Endothelial cell of umbilical vein (primary cell): ENCODE measurements at regions not wholly inside any gene's neighbourhood (a gene's known extent, or its start where the extent isn't known, plus 50 kb on each side); places are given as distances from the start of the nearest gene placed in this dataset.

ENCODE experiments used
- BruUV-seq: library from RNA; stranded (reverse); fragments of 400-500 nt; replicated peaks from 2 replicates; lab custom pipeline; 2021; lab: Mats Ljungman, UMichigan
- CTCF ChIA-PET: fragments of 300-600, 350-600 bp; sonication (Branson Sonifier 250); formaldehyde crosslinking; loops from one replicate; lab custom pipeline; 2021; ENCODE audit warnings: antibody characterized with exemption, inconsistent platforms; lab: Charles Lee
- POLR2A ChIA-PET: fragments of 300-600, 350-600 bp; sonication (Branson Sonifier 250); formaldehyde crosslinking; loops from one replicate; lab custom pipeline; 2021; ENCODE audit warnings: antibody characterized with exemption, inconsistent platforms; lab: Charles Lee
- DNase-seq: peaks from one replicate; pipeline ENCODE4 v3.0.0-alpha.2; 2011; ENCODE audit warnings: low read depth, low spot score
- FAIRE-seq: peaks from 2 replicates; lab custom pipeline; 2011; peaks lifted over from hg19 to GRCh38; lab: Jason Lieb, UNC
- H2AFZ ChIP-seq: 2 replicates; pipeline ENCODE4 v1.6.0; 2012; ENCODE audit warnings: low read depth, low read length, control low read depth, inconsistent platforms
- H3K27ac ChIP-seq: 2 replicates; pipeline ENCODE4 v1.5.1; 2011; ENCODE audit warnings: low read depth, mild to moderate bottlenecking, control low read depth, low read length, moderate library complexity; ENCODE audit not compliant: insufficient read depth
- H3K27me3 ChIP-seq, 2 experiments: 2 replicates each; pipeline versions ENCODE4 v1.6.0 to v1.6.1; 2011; ENCODE audit warnings: low read length in 2 of 2, mixed read lengths in 1 of 2; ENCODE audit not compliant: control insufficient read depth in 2 of 2, insufficient read depth in 2 of 2
- H3K36me3 ChIP-seq, 2 experiments: 2 replicates in 1 of 2; 3 replicates in 1 of 2; pipeline ENCODE4 v1.5.1; 2011; ENCODE audit warnings: low read length in 2 of 2, mild to moderate bottlenecking in 1 of 2, moderate library complexity in 1 of 2; ENCODE audit not compliant: control insufficient read depth in 2 of 2, insufficient read depth in 2 of 2; ENCODE audit errors: extremely low read depth in 1 of 2
- H3K4me1 ChIP-seq: 3 replicates; pipeline ENCODE4 v1.5.1; 2011; ENCODE audit warnings: mild to moderate bottlenecking, low read length; ENCODE audit not compliant: control insufficient read depth, insufficient read depth; ENCODE audit errors: extremely low read depth
- H3K4me2 ChIP-seq: 2 replicates; pipeline ENCODE4 v1.6.1; 2011; ENCODE audit warnings: low read length, control low read depth, mixed read lengths; ENCODE audit not compliant: insufficient read depth
- H3K4me3 ChIP-seq, 3 experiments: fragments of 200-600 bp in 1 of 3; sonication (generic), shearing (Covaris generic) in 1 of 3; replicated peaks in 1 of 3; 2 replicates each; pipeline ENCODE4 v1.5.1; 2011 to 2016; ENCODE audit warnings: control low read depth in 3 of 3, low read length in 3 of 3, mild to moderate bottlenecking in 2 of 3, inconsistent platforms in 1 of 3, low read depth in 1 of 3, moderate library complexity in 1 of 3; ENCODE audit not compliant: insufficient read depth in 1 of 3
- H3K79me2 ChIP-seq: 2 replicates; pipeline ENCODE4 v1.6.0; 2012; ENCODE audit warnings: low read length, inconsistent platforms; ENCODE audit not compliant: control insufficient read depth, insufficient read depth
- H3K9ac ChIP-seq: replicated peaks from 2 replicates; pipeline ENCODE3; 2011; ENCODE audit warnings: low read length, control low read depth; ENCODE audit not compliant: insufficient read depth; ENCODE audit errors: extremely low read depth
- H3K9me1 ChIP-seq: replicated peaks from 3 replicates; pipeline ENCODE4 v1.6.0; 2011; ENCODE audit warnings: mild to moderate bottlenecking, low read length; ENCODE audit not compliant: control insufficient read depth, insufficient read depth; ENCODE audit errors: extremely low read depth
- H3K9me3 ChIP-seq: replicated peaks from 2 replicates; pipeline ENCODE4 v1.5.1; 2012; ENCODE audit warnings: low read length, inconsistent platforms; ENCODE audit not compliant: control insufficient read depth, insufficient read depth
- H4K20me1 ChIP-seq: replicated peaks from 2 replicates; pipeline ENCODE3; 2011; ENCODE audit warnings: mild to moderate bottlenecking, low read length; ENCODE audit not compliant: control insufficient read depth, insufficient read depth; ENCODE audit errors: extremely low read depth
- EZH2 ChIP-seq: IDR thresholded peaks from 2 replicates; pipeline ENCODE4 v1.6.1; 2012; ENCODE audit warnings: borderline replicate concordance, low read depth, mild to moderate bottlenecking, moderate library complexity, low read length, inconsistent platforms; ENCODE audit not compliant: severe bottlenecking
- FOS ChIP-seq: IDR thresholded peaks from 2 replicates; pipeline ENCODE4 v1.6.1; 2011; ENCODE audit warnings: mild to moderate bottlenecking, low read length, moderate library complexity, borderline replicate concordance; ENCODE audit not compliant: insufficient read depth
- GATA2 ChIP-seq: IDR thresholded peaks from 2 replicates; pipeline ENCODE4 v1.7.0; 2011; ENCODE audit warnings: low read depth, mild to moderate bottlenecking, moderate library complexity, mixed read lengths, low read length; ENCODE audit not compliant: insufficient read length, insufficient read depth
- MYC ChIP-seq: IDR thresholded peaks from one replicate; pipeline ENCODE4 v1.6.1; 2011; ENCODE audit warnings: mild to moderate bottlenecking, low read depth, low read length
- POLR2A ChIP-seq: IDR thresholded peaks from 2 replicates; pipeline ENCODE4 v1.6.1; 2012; ENCODE audit warnings: low read depth, mild to moderate bottlenecking, control low read depth, low read length
- POLR2AphosphoS5 ChIP-seq: IDR thresholded peaks from 2 replicates; pipeline ENCODE4 v1.6.1; 2012; ENCODE audit warnings: low read depth, mild to moderate bottlenecking, control low read depth, low read length, moderate library complexity; ENCODE audit not compliant: insufficient read depth
- dilution Hi-C: fragments of 300-500 bp; cut with MboI; formaldehyde crosslinking; loops from one replicate; pipeline ENCODE4 v1.15.0; 2019; ENCODE audit warnings: low sequenced_read_pairs; ENCODE audit not compliant: extremely low pct_ligation_motif_present
- intact Hi-C: fragments of 100-400 bp; cut with micrococcal nuclease; formaldehyde crosslinking; loops from one replicate; pipeline ENCODE4 v1.10.0; 2022
- TF ChIP-seq, protein P1 (sequence below), 2 donors: IDR thresholded peaks; 1 replicate in 1 of 2; 2 replicates in 1 of 2; pipeline ENCODE4 v1.5.1; 2011; ENCODE audit warnings: low read length in 2 of 2, mild to moderate bottlenecking in 2 of 2, moderate library complexity in 2 of 2, control low read depth in 1 of 2, inconsistent platforms in 1 of 2, low read depth in 1 of 2; ENCODE audit not compliant: insufficient read depth in 1 of 2; ENCODE audit errors: extremely low read depth in 1 of 2

- Histone ChIP-seq H3K4me1 (no peaks in the 10 kb centered on the region), H3K9me3 (no peaks in the 10 kb centered on the region), H4K20me1 (no peaks in the 10 kb centered on the region), H2AFZ (no peak overlapping the region), H3K9ac (no peak overlapping the region), H3K27ac (no peak overlapping the region), H3K9me1 (no peaks in the 10 kb centered on the region), H3K27me3 (no peaks in the 10 kb centered on the region), H3K4me2 (no peak overlapping the region), H3K36me3 (no peaks in the 10 kb centered on the region), H3K4me3 (no peak overlapping the region), H3K79me2 (no peaks in the 10 kb centered on the region)
- FAIRE-seq, result no peak
- TF ChIP-seq, protein P1, sequence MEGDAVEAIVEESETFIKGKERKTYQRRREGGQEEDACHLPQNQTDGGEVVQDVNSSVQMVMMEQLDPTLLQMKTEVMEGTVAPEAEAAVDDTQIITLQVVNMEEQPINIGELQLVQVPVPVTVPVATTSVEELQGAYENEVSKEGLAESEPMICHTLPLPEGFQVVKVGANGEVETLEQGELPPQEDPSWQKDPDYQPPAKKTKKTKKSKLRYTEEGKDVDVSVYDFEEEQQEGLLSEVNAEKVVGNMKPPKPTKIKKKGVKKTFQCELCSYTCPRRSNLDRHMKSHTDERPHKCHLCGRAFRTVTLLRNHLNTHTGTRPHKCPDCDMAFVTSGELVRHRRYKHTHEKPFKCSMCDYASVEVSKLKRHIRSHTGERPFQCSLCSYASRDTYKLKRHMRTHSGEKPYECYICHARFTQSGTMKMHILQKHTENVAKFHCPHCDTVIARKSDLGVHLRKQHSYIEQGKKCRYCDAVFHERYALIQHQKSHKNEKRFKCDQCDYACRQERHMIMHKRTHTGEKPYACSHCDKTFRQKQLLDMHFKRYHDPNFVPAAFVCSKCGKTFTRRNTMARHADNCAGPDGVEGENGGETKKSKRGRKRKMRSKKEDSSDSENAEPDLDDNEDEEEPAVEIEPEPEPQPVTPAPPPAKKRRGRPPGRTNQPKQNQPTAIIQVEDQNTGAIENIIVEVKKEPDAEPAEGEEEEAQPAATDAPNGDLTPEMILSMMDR (IDR thresholded peaks at IDR 0.05; ENCODE audit: extremely low read depth in 1 of 2, insufficient read depth in 1 of 2, low read depth in 1 of 2, low read length in 2 of 2), result no peak
- TF ChIP-seq EZH2, result no peak
- no peak for TF ChIP-seq FOS
- TF ChIP-seq POLR2A, result no peak
- TF ChIP-seq GATA2, result no peak
- no peak for TF ChIP-seq MYC
- no peak for TF ChIP-seq POLR2AphosphoS5
- ChIA-PET POLR2A (no interaction called here), CTCF (interaction anchor here (0.6 kb wide), 1 partner anchor 14 kb away, joined by 3 read pairs; no protein-coding TSS in a partner anchor)
- DNase-seq, result no peak
- no TSS peak for BruUV-seq
- intact Hi-C loops (no loop called here), dilution Hi-C loops (no loop called here)
Measured at GRCh38 chr18:70720607-70721006, 431.8 kb downstream of the SOCS6 start.
